ENCODE measurements at regions not wholly inside any gene's neighbourhood (a gene's known extent, or its start where the extent isn't known, plus 50 kb on each side); places are given as distances from the start of the nearest gene placed in this dataset.

DNA sequence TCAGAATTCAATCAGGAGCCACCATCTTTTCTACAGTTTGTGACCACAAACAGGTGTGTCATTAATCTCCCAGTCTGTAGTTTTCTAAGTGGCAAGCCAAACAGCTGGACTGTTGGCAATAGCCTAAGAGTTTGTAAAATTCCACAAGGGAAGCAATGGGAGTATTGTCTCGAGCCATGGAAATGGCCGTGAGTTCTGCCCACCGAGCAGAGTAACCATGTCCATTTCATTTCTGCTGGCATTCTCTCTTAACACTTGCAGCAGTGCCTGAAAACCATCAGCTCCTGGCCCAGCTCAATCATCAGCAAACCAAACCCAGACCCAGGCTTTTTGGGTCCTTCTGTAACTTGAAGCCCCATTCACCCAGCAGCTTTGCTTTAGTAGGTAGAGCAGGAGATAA lies 387.8 kb upstream of the CDH7 start:
- Histone ChIP-seq H3K27me3 (replicated peaks; ENCODE audit: insufficient read depth, low read length) (no peaks in the 10 kb centered on the region), H2AFZ (ENCODE audit: low read length) (no peak overlapping the region), H3K9me3 (replicated peaks; ENCODE audit: insufficient read depth, low read length) (no peaks in the 10 kb centered on the region), H3K9me2 (replicated peaks; ENCODE audit: insufficient read depth, low read length) (no peaks in the 10 kb centered on the region), H3F3A (ENCODE audit: insufficient read depth, low read length) (no peaks in the 10 kb centered on the region), H3K4me3 (ENCODE audit: low read length) (no peak overlapping the region), H3K4me2 (ENCODE audit: low read depth, low read length) (no peak overlapping the region), H3K27ac (ENCODE audit: low read length) (no peak overlapping the region), H3K79me2 (ENCODE audit: low read length) (no peaks in the 10 kb centered on the region), H4K20me1 (ENCODE audit: insufficient read depth, low read length) (no peaks in the 10 kb centered on the region), H3K4me1 (ENCODE audit: low read length) (no peaks in the 10 kb centered on the region), H3K36me3 (replicated peaks; ENCODE audit: insufficient read depth, low read length) (no peaks in the 10 kb centered on the region), H3K9ac (ENCODE audit: low read length) (no peak overlapping the region)
- TF ChIP-seq, protein P1, sequence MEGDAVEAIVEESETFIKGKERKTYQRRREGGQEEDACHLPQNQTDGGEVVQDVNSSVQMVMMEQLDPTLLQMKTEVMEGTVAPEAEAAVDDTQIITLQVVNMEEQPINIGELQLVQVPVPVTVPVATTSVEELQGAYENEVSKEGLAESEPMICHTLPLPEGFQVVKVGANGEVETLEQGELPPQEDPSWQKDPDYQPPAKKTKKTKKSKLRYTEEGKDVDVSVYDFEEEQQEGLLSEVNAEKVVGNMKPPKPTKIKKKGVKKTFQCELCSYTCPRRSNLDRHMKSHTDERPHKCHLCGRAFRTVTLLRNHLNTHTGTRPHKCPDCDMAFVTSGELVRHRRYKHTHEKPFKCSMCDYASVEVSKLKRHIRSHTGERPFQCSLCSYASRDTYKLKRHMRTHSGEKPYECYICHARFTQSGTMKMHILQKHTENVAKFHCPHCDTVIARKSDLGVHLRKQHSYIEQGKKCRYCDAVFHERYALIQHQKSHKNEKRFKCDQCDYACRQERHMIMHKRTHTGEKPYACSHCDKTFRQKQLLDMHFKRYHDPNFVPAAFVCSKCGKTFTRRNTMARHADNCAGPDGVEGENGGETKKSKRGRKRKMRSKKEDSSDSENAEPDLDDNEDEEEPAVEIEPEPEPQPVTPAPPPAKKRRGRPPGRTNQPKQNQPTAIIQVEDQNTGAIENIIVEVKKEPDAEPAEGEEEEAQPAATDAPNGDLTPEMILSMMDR (IDR thresholded peaks at IDR 0.05; ENCODE audit: low read length): no peak
- no peak for TF ChIP-seq EZH2phosphoT487 (IDR thresholded peaks at IDR 0.05; ENCODE audit: low read length)
- TF ChIP-seq EZH2 (optimal IDR thresholded peaks at IDR 0.05; ENCODE audit: low read depth, low read length): no peak
- DNase-seq: no peak

DNA sequence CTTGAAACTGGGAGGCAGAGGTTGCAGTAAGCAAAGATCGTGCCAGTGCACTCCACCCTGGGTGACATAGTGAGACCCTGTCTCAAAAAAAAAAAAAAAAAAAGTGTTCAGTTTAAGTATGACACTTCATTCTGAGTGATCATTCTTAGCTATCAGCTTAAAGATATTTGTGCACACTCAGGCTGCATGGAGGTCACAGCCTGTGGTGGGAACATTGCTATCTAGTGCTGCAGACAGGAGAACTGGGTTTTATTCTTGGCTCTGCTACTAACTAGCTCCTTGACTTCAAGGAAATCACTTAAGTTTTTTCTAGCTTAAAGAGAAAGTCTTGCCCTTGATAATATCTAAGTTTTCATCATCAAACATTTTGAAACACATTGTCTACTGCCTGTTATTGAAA lies 391.3 kb upstream of the CDH7 start:
- Histone ChIP-seq H3K9me2 (replicated peaks; ENCODE audit: insufficient read depth, low read length) (no peaks in the 10 kb centered on the region), H3K27ac (ENCODE audit: low read length) (no peak overlapping the region), H3F3A (ENCODE audit: insufficient read depth, low read length) (no peaks in the 10 kb centered on the region), H3K79me2 (ENCODE audit: low read length) (no peaks in the 10 kb centered on the region), H3K4me2 (ENCODE audit: low read depth, low read length) (no peak overlapping the region), H3K4me3 (ENCODE audit: low read length) (no peak overlapping the region), H2AFZ (ENCODE audit: low read length) (no peak overlapping the region), H3K9ac (ENCODE audit: low read length) (no peak overlapping the region), H3K36me3 (replicated peaks; ENCODE audit: insufficient read depth, low read length) (no peaks in the 10 kb centered on the region), H3K4me1 (ENCODE audit: low read length) (no peaks in the 10 kb centered on the region), H4K20me1 (ENCODE audit: insufficient read depth, low read length) (no peaks in the 10 kb centered on the region), H3K9me3 (replicated peaks; ENCODE audit: insufficient read depth, low read length) (no peaks in the 10 kb centered on the region), H3K27me3 (replicated peaks; ENCODE audit: insufficient read depth, low read length) (no peaks in the 10 kb centered on the region)
- no peak for DNase-seq
- TF ChIP-seq, protein P1 (IDR thresholded peaks at IDR 0.05; ENCODE audit: low read length): no peak
- TF ChIP-seq EZH2 (optimal IDR thresholded peaks at IDR 0.05; ENCODE audit: low read depth, low read length): no peak
- TF ChIP-seq EZH2phosphoT487 (IDR thresholded peaks at IDR 0.05; ENCODE audit: low read length): no peak

DNA sequence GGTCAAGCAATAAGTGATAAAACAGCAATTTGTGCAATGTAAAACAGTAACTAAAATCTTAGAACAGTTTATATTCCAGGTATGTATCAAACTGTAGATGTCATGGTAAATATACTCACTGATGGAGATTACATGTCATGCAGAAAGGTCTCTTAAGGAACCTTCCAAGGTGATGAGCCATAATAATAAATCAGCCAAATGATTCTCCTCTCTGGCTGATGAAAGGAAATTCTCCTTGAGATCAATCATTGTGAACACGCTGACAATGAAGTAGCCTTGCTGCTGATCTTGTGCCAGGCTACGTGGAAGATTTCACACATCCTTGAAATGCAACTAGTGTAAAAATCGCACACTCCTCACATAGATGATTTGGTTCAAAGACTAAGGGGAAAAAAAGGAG lies 392.5 kb upstream of the CDH7 start:
- H2AFZ ChIP-seq (ENCODE audit: low read length): no peak overlapping the region
- H3F3A ChIP-seq (ENCODE audit: insufficient read depth, low read length): no peaks in the 10 kb centered on the region
- no peaks in the 10 kb centered on the region for H3K9me2 ChIP-seq (replicated peaks; ENCODE audit: insufficient read depth, low read length)
- no peak overlapping the region for H3K9ac ChIP-seq (ENCODE audit: low read length)
- H4K20me1 ChIP-seq (ENCODE audit: insufficient read depth, low read length): no peaks in the 10 kb centered on the region
- DNase-seq: no peak
- no peaks in the 10 kb centered on the region for H3K9me3 ChIP-seq (replicated peaks; ENCODE audit: insufficient read depth, low read length)
- no peak overlapping the region for H3K4me2 ChIP-seq (ENCODE audit: low read depth, low read length)
- H3K27me3 ChIP-seq (replicated peaks; ENCODE audit: insufficient read depth, low read length): no peaks in the 10 kb centered on the region
- no peak overlapping the region for H3K27ac ChIP-seq (ENCODE audit: low read length)
- no peaks in the 10 kb centered on the region for H3K79me2 ChIP-seq (ENCODE audit: low read length)
- no peak overlapping the region for H3K4me3 ChIP-seq (ENCODE audit: low read length)
- TF ChIP-seq, protein P1 (IDR thresholded peaks at IDR 0.05; ENCODE audit: low read length): no peak
- TF ChIP-seq EZH2 (optimal IDR thresholded peaks at IDR 0.05; ENCODE audit: low read depth, low read length) (no peak), EZH2phosphoT487 (IDR thresholded peaks at IDR 0.05; ENCODE audit: low read length) (no peak)
- H3K36me3 ChIP-seq (replicated peaks; ENCODE audit: insufficient read depth, low read length): no peaks in the 10 kb centered on the region
- no peaks in the 10 kb centered on the region for H3K4me1 ChIP-seq (ENCODE audit: low read length)

All from MM.1S (cell line).